HEK293 (cell line): ENCODE measurements at regions not wholly inside any gene's neighbourhood (a gene's known extent, or its start where the extent isn't known, plus 50 kb on each side); places are given as distances from the start of the nearest gene placed in this dataset.

Source experiments
- CTCF ChIA-PET: fragments of 350-600 bp; formaldehyde crosslinking; extraction: SDS; loops from one replicate; lab custom pipeline; 2021; ENCODE audit warnings: antibody characterized with exemption; lab: Yijun Ruan, JAX
- POLR2A ChIA-PET: fragments of 300-600 bp; formaldehyde crosslinking; extraction: SDS; loops from one replicate; lab custom pipeline; 2020; ENCODE audit warnings: antibody characterized with exemption, inconsistent platforms; lab: Yijun Ruan, JAX
- H3K27ac ChIP-seq: fragments of 200-500 bp; sonication (Bioruptor generic); 2 replicates; pipeline ENCODE4 v1.5.1; 2014; ENCODE audit warnings: low read depth, low read length, control low read depth, inconsistent platforms; ENCODE audit errors: extremely low read depth
- H3K36me3 ChIP-seq, 2 experiments: fragments of 200-500 bp in 1 of 2; sonication (Bioruptor generic) in 1 of 2; 1 replicate in 1 of 2; 2 replicates in 1 of 2; pipeline ENCODE4 v1.5.1; 2014 to 2017; ENCODE audit warnings: inconsistent platforms in 2 of 2, low read length in 2 of 2; ENCODE audit not compliant: control insufficient read depth in 2 of 2, insufficient read depth in 1 of 2
- H3K4me1 ChIP-seq: fragments of 200-500 bp; sonication (Bioruptor generic); 2 replicates; pipeline ENCODE4 v1.5.1; 2014; ENCODE audit warnings: mild to moderate bottlenecking, low read length, inconsistent platforms; ENCODE audit not compliant: control insufficient read depth, insufficient read depth
- H3K4me3 ChIP-seq: 2 replicates; pipeline ENCODE4 v1.5.1; 2011; ENCODE audit warnings: low read depth, mild to moderate bottlenecking, control low read depth, low read length, moderate library complexity
- H3K9me3 ChIP-seq: fragments of 200-500 bp; sonication (Bioruptor generic); 2 replicates; pipeline ENCODE4 v1.5.1; 2014; ENCODE audit warnings: low read depth, low read length, inconsistent platforms; ENCODE audit not compliant: control insufficient read depth, insufficient read depth
- CTCF ChIP-seq: fragments of 450-650 bp; formaldehyde crosslinking; IDR thresholded peaks from 2 replicates; pipeline ENCODE4 v1.5.1; 2016; ENCODE audit warnings: missing biosample characterization, missing genetic modification characterization
- EGR2 ChIP-seq: fragments of 450-650 bp; formaldehyde crosslinking; IDR thresholded peaks from 2 replicates; pipeline ENCODE4 v1.5.1; 2016; ENCODE audit warnings: low read depth, missing biosample characterization, missing genetic modification characterization
- INSM2 ChIP-seq: fragments of 450-650 bp; formaldehyde crosslinking; IDR thresholded peaks from 2 replicates; pipeline ENCODE4 v1.5.1; 2016; ENCODE audit warnings: missing biosample characterization, missing genetic modification characterization
- KLF10 ChIP-seq: fragments of 450-650 bp; IDR thresholded peaks from 2 replicates; pipeline ENCODE4 v1.5.1; 2018; ENCODE audit warnings: missing biosample characterization, mild to moderate bottlenecking, missing genetic modification characterization
- PRDM10 ChIP-seq: fragments of 450-650 bp; formaldehyde crosslinking; IDR thresholded peaks from 2 replicates; pipeline ENCODE4 v1.5.1; 2016; ENCODE audit warnings: missing biosample characterization, missing genetic modification characterization
- WT1 ChIP-seq: fragments of 450-650 bp; formaldehyde crosslinking; IDR thresholded peaks from 2 replicates; pipeline ENCODE4 v1.5.1; 2016; ENCODE audit warnings: missing biosample characterization, missing genetic modification characterization
- ZBTB17 ChIP-seq: fragments of 450-650 bp; formaldehyde crosslinking; IDR thresholded peaks from 2 replicates; pipeline ENCODE4 v1.5.1; 2016; ENCODE audit warnings: missing biosample characterization, missing genetic modification characterization
- ZNF146 ChIP-seq: fragments of 450-650 bp; formaldehyde crosslinking; IDR thresholded peaks from 2 replicates; pipeline ENCODE4 v1.5.1; 2016; ENCODE audit warnings: missing biosample characterization, missing genetic modification characterization
- ZNF202 ChIP-seq: fragments of 450-650 bp; formaldehyde crosslinking; IDR thresholded peaks from 2 replicates; pipeline ENCODE4 v1.5.1; 2016; ENCODE audit warnings: missing biosample characterization, missing genetic modification characterization, borderline replicate concordance
- ZNF221 ChIP-seq: fragments of 450-650 bp; formaldehyde crosslinking; IDR thresholded peaks from 2 replicates; pipeline ENCODE4 v1.5.1; 2017; ENCODE audit warnings: missing biosample characterization, missing genetic modification characterization, borderline replicate concordance
- ZNF48 ChIP-seq: fragments of 450-650 bp; formaldehyde crosslinking; IDR thresholded peaks from 2 replicates; pipeline ENCODE4 v1.5.1; 2016; ENCODE audit warnings: missing biosample characterization, missing genetic modification characterization
- ZNF513 ChIP-seq: fragments of 450-650 bp; IDR thresholded peaks from 2 replicates; pipeline ENCODE4 v1.5.1; 2018; ENCODE audit warnings: missing biosample characterization, missing genetic modification characterization
- ZNF600 ChIP-seq: fragments of 450-650 bp; formaldehyde crosslinking; IDR thresholded peaks from 2 replicates; pipeline ENCODE4 v1.5.1; 2016; ENCODE audit warnings: missing biosample characterization, missing genetic modification characterization
- ZNF791 ChIP-seq: fragments of 450-650 bp; formaldehyde crosslinking; IDR thresholded peaks from 2 replicates; pipeline ENCODE4 v1.5.1; 2016; ENCODE audit warnings: missing biosample characterization, missing genetic modification characterization
- ZNF843 ChIP-seq: fragments of 450-650 bp; formaldehyde crosslinking; IDR thresholded peaks from 2 replicates; pipeline ENCODE4 v1.5.1; 2016; ENCODE audit warnings: missing biosample characterization, missing genetic modification characterization

GRCh38 chr17:34177642-34178041 lies 77.4 kb upstream of the CCL2 start:
- Histone ChIP-seq H3K9me3 (no peaks in the 10 kb centered on the region), H3K4me3 (no peak overlapping the region), H3K4me1 (no peaks in the 10 kb centered on the region), H3K36me3 (no peaks in the 10 kb centered on the region), H3K27ac (no peak overlapping the region)
- CTCF ChIA-PET = no interaction called here
- POLR2A ChIA-PET = no interaction called here
- TF ChIP-seq ZNF221 (tag by site-specific recombination) (no peak), ZNF202 (tag by site-specific recombination) (no peak), ZNF146 (tag by site-specific recombination) (no peak)

GRCh38 chr17:34178092-34178491 lies 77.0 kb upstream of the CCL2 start:
- H3K36me3 ChIP-seq = no peaks in the 10 kb centered on the region
- no peak overlapping the region for H3K27ac ChIP-seq
- CTCF ChIA-PET = no interaction called here
- TF ChIP-seq WT1 (tag by site-specific recombination) = no peak
- no peak for TF ChIP-seq EGR2 (tag by site-specific recombination)
- no peak for TF ChIP-seq ZNF600 (tag by site-specific recombination)
- TF ChIP-seq KLF10 = no peak
- TF ChIP-seq CTCF (tag by site-specific recombination) = no peak
- TF ChIP-seq ZNF48 (tag by site-specific recombination) = no peak
- no peak for TF ChIP-seq ZNF791 (tag by site-specific recombination)
- TF ChIP-seq INSM2 (tag by site-specific recombination) = no peak
- TF ChIP-seq, all 188 proteins: peak for 0
- POLR2A ChIA-PET = no interaction called here
- Histone ChIP-seq H3K9me3 (no peaks in the 10 kb centered on the region), H3K4me1 (no peaks in the 10 kb centered on the region), H3K4me3 (no peak overlapping the region)

GRCh38 chr17:34182036-34182803 lies 72.9 kb upstream of the CCL2 start:
- Histone ChIP-seq H3K9me3 (no peaks in the 10 kb centered on the region), H3K4me1 (no peaks in the 10 kb centered on the region)
- ChIA-PET CTCF (interaction anchor here (0.6 to 1.9 kb wide), 6 partner anchors 9 to 327 kb away, joined by 3 to 14 read pairs (median 7); no protein-coding TSS in a partner anchor), POLR2A (no interaction called here)
- TF ChIP-seq PRDM10 (tag by site-specific recombination) (0 out of 2 replicates have a peak, but pooled peaks have one; percentile 34), ZNF843 (no peak), ZNF513 (peak; percentile 1; the same call in 1 of the 2 replicates), ZBTB17 (tag by site-specific recombination) (peak; percentile 63)
- TF ChIP-seq, all 188 proteins: peak for 3
- H3K27ac ChIP-seq = no peak overlapping the region
- H3K36me3 ChIP-seq = no peaks in the 10 kb centered on the region
- no peak overlapping the region for H3K4me3 ChIP-seq
